HG03558 (cell line): ENCODE measurements at regions not wholly inside any gene's neighbourhood (a gene's known extent, or its start where the extent isn't known, plus 50 kb on each side); places are given as distances from the start of the nearest gene placed in this dataset.
"Not testable (repeated sequence)": the region's sequence is repeated elsewhere in the genome, so short reads cannot be mapped to it uniquely, and the experiment has no call there.

ENCODE experiments used
- ATAC-seq: cut with Tn5 transposase; IDR thresholded peaks from one replicate; pipeline ENCODE4 v1.9.1; 2021; ENCODE audit warnings: moderate number of reproducible peaks; ENCODE audit not compliant: unreplicated experiment; ENCODE audit errors: extremely low read depth

- not testable (repeated sequence) for ATAC-seq
These were observed 116.1 kb upstream of the GJE1 start for GRCh38 chr6:142016666-142017065.

- not testable (repeated sequence) for ATAC-seq
These were observed 117.3 kb upstream of the GJE1 start for GRCh38 chr6:142015463-142015862.

GRCh38 chr6:142015011-142015410 is 117.7 kb upstream of the GJE1 start:
- ATAC-seq = no peak

- ATAC-seq = no peak
These were observed 118.2 kb upstream of the GJE1 start for GRCh38 chr6:142014515-142014914.

- ATAC-seq = no peak
These were observed 118.7 kb upstream of the GJE1 start for GRCh38 chr6:142013875-142014495.

- peak; percentile 94 for ATAC-seq
These were observed 119.4 kb upstream of the GJE1 start for GRCh38 chr6:142013287-142013686.

GRCh38 chr6:142011775-142012174 is 121.0 kb upstream of the GJE1 start:
- no peak for ATAC-seq

- ATAC-seq = no peak
These were observed 121.6 kb upstream of the GJE1 start for GRCh38 chr6:142011156-142011555.

GRCh38 chr6:142009647-142010046 is 123.1 kb upstream of the GJE1 start:
- no peak for ATAC-seq

- ATAC-seq = no peak
These were observed 123.9 kb upstream of the GJE1 start for GRCh38 chr6:142008781-142009180.

GRCh38 chr6:142008016-142008735 is 124.5 kb upstream of the GJE1 start:
- ATAC-seq = no peak

GRCh38 chr6:142005021-142005420 is 127.7 kb upstream of the GJE1 start:
- ATAC-seq = no peak

- ATAC-seq = no peak
These were observed 129.8 kb upstream of the GJE1 start for GRCh38 chr6:142002825-142003405.

GRCh38 chr6:141996823-141997222 is 135.9 kb upstream of the GJE1 start:
- ATAC-seq = no peak

GRCh38 chr6:141992109-141992508 is 140.6 kb upstream of the GJE1 start:
- ATAC-seq = no peak

- no peak for ATAC-seq
These were observed 141.9 kb upstream of the GJE1 start for GRCh38 chr6:141990840-141991239.

GRCh38 chr6:141989706-141989959 is 143.1 kb upstream of the GJE1 start:
- ATAC-seq = no peak

GRCh38 chr6:141988954-141989705 is 143.6 kb upstream of the GJE1 start:
- peak; percentile 39 for ATAC-seq

- no peak for ATAC-seq
These were observed 144.4 kb upstream of the GJE1 start for GRCh38 chr6:141988327-141988726.

- no peak for ATAC-seq
These were observed 146.3 kb upstream of the GJE1 start for GRCh38 chr6:141986457-141986856.

- no peak for ATAC-seq
These were observed 151.5 kb upstream of the GJE1 start for GRCh38 chr6:141981190-141981589.
